ENCODE measurements at regions not wholly inside any gene's neighbourhood (a gene's known extent, or its start where the extent isn't known, plus 50 kb on each side); places are given as distances from the start of the nearest gene placed in this dataset.

- DNase-seq (ENCODE audit: extremely low spot score), result no peak
- no peak for TF ChIP-seq CTCF (IDR thresholded peaks at IDR 0.05; ENCODE audit: control extremely low read depth, extremely low read depth, low read depth, missing control alignments)
- CTCF ChIA-PET, result interaction anchor here (0.7 kb wide), 1 partner anchor 9 kb away, joined by 4 read pairs; no protein-coding TSS in a partner anchor
- POLR2A ChIA-PET, result no interaction called here
Observed at GRCh38 chr18:24735624-24736231, 275.3 kb downstream of the HRH4 start.

DNA sequence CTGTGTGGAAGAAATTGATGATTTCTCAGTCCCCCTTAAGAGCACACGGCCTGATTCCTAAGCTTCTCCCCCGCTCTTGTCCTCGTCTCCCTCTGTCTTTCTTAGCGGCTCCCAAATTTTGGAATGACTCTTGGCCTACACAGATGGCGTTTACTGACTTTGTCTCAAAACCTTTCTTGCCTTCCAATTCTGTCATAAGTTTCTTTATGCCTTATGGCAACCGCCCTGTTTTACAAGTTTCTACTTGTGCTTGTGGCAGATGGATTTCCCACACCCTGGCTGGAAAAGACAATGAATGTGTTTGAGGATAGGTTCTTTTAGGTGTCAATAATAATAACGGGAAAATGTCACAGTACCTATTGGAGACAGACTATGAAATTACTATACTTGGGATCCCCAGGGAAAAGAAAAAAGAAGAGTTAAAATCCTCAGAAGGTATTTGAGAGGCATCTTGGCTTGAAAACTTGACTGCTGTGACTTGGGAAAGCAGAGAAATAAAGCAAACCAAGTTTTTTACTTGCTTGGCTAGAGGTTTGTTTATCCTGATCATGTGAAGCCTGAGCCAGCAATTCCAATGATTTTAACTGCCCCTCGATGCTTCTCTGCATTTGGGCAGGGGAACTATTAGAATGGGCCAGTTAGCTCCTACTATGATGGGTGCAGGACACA lies 276.4 kb downstream of the HRH4 start:
- ChIA-PET CTCF (no interaction called here), POLR2A (no interaction called here)
- no peak for TF ChIP-seq CTCF (IDR thresholded peaks at IDR 0.05; ENCODE audit: control extremely low read depth, extremely low read depth, low read depth, missing control alignments)
- DNase-seq (ENCODE audit: extremely low spot score), result no peak

DNA sequence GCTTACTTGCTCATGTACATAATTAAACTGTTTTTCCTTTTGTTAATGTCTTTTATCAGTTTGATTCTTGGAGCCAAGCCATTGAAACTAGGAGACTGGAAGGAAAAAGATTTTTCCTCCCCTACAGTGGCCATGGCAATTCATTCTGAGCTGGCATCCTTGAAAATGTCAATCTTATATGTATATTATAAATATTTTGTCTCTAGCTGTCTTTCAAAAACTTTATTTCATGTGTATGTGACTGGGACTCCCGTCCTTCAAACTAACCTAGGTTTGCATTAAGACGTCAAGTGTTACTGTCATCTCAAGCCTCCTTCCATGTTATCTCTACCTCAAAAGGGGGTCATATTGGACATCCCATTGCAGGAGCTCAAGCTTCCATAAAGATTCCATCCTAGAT lies 280.4 kb downstream of the HRH4 start:
- POLR2A ChIA-PET, result no interaction called here
- TF ChIP-seq CTCF (IDR thresholded peaks at IDR 0.05; ENCODE audit: control extremely low read depth, extremely low read depth, low read depth, missing control alignments), result no peak
- CTCF ChIA-PET, result interaction anchor here (0.7 to 1.2 kb wide), 3 partner anchors 9 to 14 kb away, joined by 3 to 7 read pairs (median 3); no protein-coding TSS in a partner anchor
- no peak for DNase-seq (ENCODE audit: extremely low spot score)

- POLR2A ChIA-PET, result no interaction called here
Observed at GRCh38 chr18:24741321-24741720, 280.9 kb downstream of the HRH4 start.

GRCh38 chr18:24741965-24742724 lies 281.7 kb downstream of the HRH4 start:
- CTCF ChIA-PET, result no interaction called here
- no peak for TF ChIP-seq CTCF (IDR thresholded peaks at IDR 0.05; ENCODE audit: control extremely low read depth, extremely low read depth, low read depth, missing control alignments)
- POLR2A ChIA-PET, result no interaction called here
- DNase-seq (ENCODE audit: extremely low spot score), result no peak

More at GRCh38 chr18:24741321-24741720, 280.9 kb downstream of the HRH4 start:
- TF ChIP-seq CTCF (IDR thresholded peaks at IDR 0.05; ENCODE audit: control extremely low read depth, extremely low read depth, low read depth, missing control alignments), result no peak
- DNase-seq (ENCODE audit: extremely low spot score), result no peak
- CTCF ChIA-PET, result interaction anchor here (0.7 to 1.2 kb wide), 3 partner anchors 8 to 15 kb away, joined by 3 to 7 read pairs (median 3); no protein-coding TSS in a partner anchor

- POLR2A ChIA-PET, result no interaction called here
- TF ChIP-seq CTCF (IDR thresholded peaks at IDR 0.05; ENCODE audit: control extremely low read depth, extremely low read depth, low read depth, missing control alignments), result no peak
- DNase-seq (ENCODE audit: extremely low spot score), result no peak
- CTCF ChIA-PET, result interaction anchor here (1.2 to 1.5 kb wide), 3 partner anchors 14 to 26 kb away, joined by 3 read pairs; no protein-coding TSS in a partner anchor
Observed at GRCh38 chr18:24754583-24755253, 294.3 kb downstream of the HRH4 start.
